ENCODE measurements at regions not wholly inside any gene's neighbourhood (a gene's known extent, or its start where the extent isn't known, plus 50 kb on each side); places are given as distances from the start of the nearest gene placed in this dataset.

GRCh38 chr7:28231176-28231575 lies 50.6 kb upstream of the JAZF1 start:
- TF ChIP-seq EP300 (IDR thresholded peaks at IDR 0.05): no peak
- no peak for TF ChIP-seq CTCF (IDR thresholded peaks at IDR 0.05)
- no peak for TF ChIP-seq POLR2AphosphoS5 (IDR thresholded peaks at IDR 0.05)
- TF ChIP-seq POLR2A (IDR thresholded peaks at IDR 0.05): no peak
- H3K4me1 ChIP-seq: no peaks in the 10 kb centered on the region
- no peak overlapping the region for H3K27ac ChIP-seq
- H3K4me3 ChIP-seq: no peak overlapping the region
- whole genome bisulfite sequencing, 2 donors (ENCODE audit: low coverage in 1 of 2): 86 to 100% methylated on average over 3 to 4 of the region's 4 CpGs
- no peaks in the 10 kb centered on the region for H3K9me3 ChIP-seq
- H3K27me3 ChIP-seq: no peaks in the 10 kb centered on the region
- no peak for ATAC-seq
- H3K36me3 ChIP-seq: no peaks in the 10 kb centered on the region

DNA sequence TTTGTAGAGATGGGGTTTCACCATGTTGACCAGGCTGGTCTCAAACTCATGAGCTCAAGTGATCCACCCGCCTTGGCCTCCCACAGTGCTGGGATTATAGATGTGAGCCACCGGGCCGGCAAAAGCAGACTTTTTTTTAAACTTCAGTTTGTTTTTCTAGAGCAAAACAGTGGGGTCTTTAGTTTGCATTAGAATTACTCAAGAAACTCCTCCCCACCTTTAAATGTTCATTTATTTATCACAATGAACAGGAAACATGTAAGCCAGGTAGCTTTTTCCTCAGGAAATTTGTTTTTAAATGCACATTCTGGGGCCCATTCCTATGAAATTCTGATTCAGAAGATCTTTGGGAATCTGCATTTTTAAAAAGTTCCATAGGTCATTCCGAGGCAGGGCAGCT lies 56.0 kb upstream of the JAZF1 start:
- TF ChIP-seq CTCF (IDR thresholded peaks at IDR 0.05): no peak
- TF ChIP-seq EP300 (IDR thresholded peaks at IDR 0.05): no peak
- TF ChIP-seq POLR2A (IDR thresholded peaks at IDR 0.05): no peak
- no peaks in the 10 kb centered on the region for H3K27me3 ChIP-seq
- H3K4me1 ChIP-seq: no peaks in the 10 kb centered on the region
- 82 to 100% methylated on average over 3 to 4 of the region's 4 CpGs for WGBS, 2 donors (ENCODE audit: low coverage in 1 of 2)
- no peaks in the 10 kb centered on the region for H3K9me3 ChIP-seq
- H3K27ac ChIP-seq: no peak overlapping the region
- ATAC-seq: no peak
- no peaks in the 10 kb centered on the region for H3K36me3 ChIP-seq
- H3K4me3 ChIP-seq: no peak overlapping the region

GRCh38 chr7:28237363-28237762 lies 56.8 kb upstream of the JAZF1 start:
- Histone ChIP-seq H3K36me3 (no peaks in the 10 kb centered on the region), H3K27ac (no peak overlapping the region), H3K4me1 (no peaks in the 10 kb centered on the region), H3K4me3 (no peak overlapping the region), H3K27me3 (no peaks in the 10 kb centered on the region), H3K9me3 (no peaks in the 10 kb centered on the region)
- no peak for TF ChIP-seq POLR2A (IDR thresholded peaks at IDR 0.05)
- TF ChIP-seq EP300 (IDR thresholded peaks at IDR 0.05): no peak
- ATAC-seq: no peak
- WGBS, 2 donors (ENCODE audit: low coverage in 1 of 2): 80% methylated on average over 1 of the region's 5 CpGs; no CpG with 5 or more reads in 1 of the 2 donors

GRCh38 chr7:28239823-28240204 lies 59.2 kb upstream of the JAZF1 start:
- Histone ChIP-seq H3K4me3 (no peak overlapping the region), H3K4me1 (no peaks in the 10 kb centered on the region), H3K9me3 (no peaks in the 10 kb centered on the region), H3K27me3 (no peaks in the 10 kb centered on the region), H3K36me3 (no peaks in the 10 kb centered on the region), H3K27ac (no peak overlapping the region)
- WGBS, 2 donors (ENCODE audit: low coverage in 1 of 2): 77 to 78% methylated on average over 6 to 7 of the region's 9 CpGs
- ATAC-seq: no peak
- TF ChIP-seq POLR2AphosphoS5 (IDR thresholded peaks at IDR 0.05) (no peak), CTCF (IDR thresholded peaks at IDR 0.05) (no peak), POLR2A (IDR thresholded peaks at IDR 0.05) (no peak), EP300 (IDR thresholded peaks at IDR 0.05) (no peak)

- no peak overlapping the region for H3K4me3 ChIP-seq
- H3K9me3 ChIP-seq: no peaks in the 10 kb centered on the region
- no peaks in the 10 kb centered on the region for H3K36me3 ChIP-seq
- H3K4me1 ChIP-seq: no peaks in the 10 kb centered on the region
- 86 to 97% methylated on average over 3 to 4 of the region's 5 CpGs for WGBS, 2 donors (ENCODE audit: low coverage in 1 of 2)
- no peak for ATAC-seq
- H3K27me3 ChIP-seq: no peaks in the 10 kb centered on the region
- no peak for TF ChIP-seq CTCF (IDR thresholded peaks at IDR 0.05)
- TF ChIP-seq POLR2AphosphoS5 (IDR thresholded peaks at IDR 0.05): no peak
- TF ChIP-seq POLR2A (IDR thresholded peaks at IDR 0.05): no peak
- no peak for TF ChIP-seq EP300 (IDR thresholded peaks at IDR 0.05)
- H3K27ac ChIP-seq: no peak overlapping the region
Measured at GRCh38 chr7:28240481-28240880, 59.9 kb upstream of the JAZF1 start.
